Stimulated activated CD4-positive, alpha-beta T cell treated with anti-CD3 and anti-CD28 coated beads, Interleukin-1b, Interleukin-23, amount 100 ng/mL, for 48 hours (primary cell): ENCODE measurements at regions not wholly inside any gene's neighbourhood (a gene's known extent, or its start where the extent isn't known, plus 50 kb on each side); places are given as distances from the start of the nearest gene placed in this dataset.

Source experiments
- DNase-seq: peaks from one replicate; pipeline ENCODE4 v3.0.0-alpha.2; 2020

- no peak for DNase-seq
These were observed 506.0 kb upstream of the CDH6 start for GRCh38 chr5:30687461-30687860.

DNA sequence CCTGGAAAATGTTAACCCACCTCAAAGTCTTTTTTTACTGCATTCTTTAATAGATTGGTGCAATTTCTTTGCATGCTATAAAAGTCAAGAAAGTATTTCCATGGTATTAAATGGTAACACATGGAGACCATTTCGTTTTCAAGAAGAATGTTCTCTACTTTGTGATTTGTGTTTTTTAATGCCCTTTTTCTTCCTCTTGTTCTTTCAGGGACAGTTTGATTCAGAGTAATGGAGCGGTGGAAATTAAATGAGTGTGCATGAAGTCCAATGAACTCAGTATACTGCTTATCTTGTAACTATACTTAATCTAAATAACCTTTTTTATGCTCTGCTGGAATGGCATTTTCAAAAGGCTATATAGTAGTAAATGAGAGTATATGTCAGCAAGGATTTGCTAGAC lies 507.0 kb upstream of the CDH6 start:
- no peak for DNase-seq

DNA sequence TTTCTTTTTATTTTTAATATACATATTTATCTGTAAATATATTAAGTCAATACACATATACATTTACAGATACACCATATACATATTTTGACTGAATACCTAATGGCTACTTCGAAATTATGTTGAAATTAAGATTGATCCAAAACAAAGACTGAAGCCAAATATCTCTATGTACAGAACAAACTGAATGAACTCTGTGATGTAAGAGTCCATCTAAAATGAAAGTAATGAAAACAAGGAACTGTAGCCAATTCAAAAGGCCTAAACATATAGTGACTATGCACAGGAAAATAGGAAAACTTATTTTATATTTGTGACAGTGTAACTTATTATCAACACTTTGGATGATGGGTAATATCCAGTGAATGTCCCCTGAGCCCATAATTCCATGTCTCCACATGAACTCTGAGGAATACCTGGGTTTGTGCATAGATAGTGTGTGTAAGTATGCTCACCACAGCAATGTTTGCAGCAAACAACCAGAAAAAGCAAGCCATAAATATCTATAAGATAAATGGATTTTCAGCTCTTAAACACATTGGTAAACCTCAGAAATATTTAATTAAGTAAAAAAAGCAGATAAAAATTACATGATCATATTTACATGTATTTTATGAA lies 517.2 kb upstream of the CDH6 start:
- DNase-seq = no peak

GRCh38 chr5:30667293-30667692 lies 526.2 kb upstream of the CDH6 start:
- DNase-seq = no peak

DNA sequence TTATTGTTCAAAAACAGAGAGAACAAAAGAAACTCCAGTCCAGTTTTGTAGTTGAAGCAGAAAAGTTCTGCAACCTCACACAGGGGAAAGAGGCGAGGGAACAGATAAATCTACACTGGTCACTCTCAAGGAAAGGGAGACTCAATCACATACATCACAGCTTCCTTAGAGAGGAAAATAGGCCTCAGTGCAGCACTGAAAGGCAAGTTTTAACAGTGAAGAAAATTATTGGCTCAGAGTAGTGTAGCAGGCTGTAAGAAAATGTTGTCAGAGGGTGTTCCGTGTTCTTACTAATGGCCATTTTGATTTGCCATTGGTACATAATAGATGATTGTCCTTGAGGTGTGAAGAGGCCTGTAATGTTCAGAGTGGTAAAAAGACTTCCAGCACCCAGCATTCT lies 530.0 kb upstream of the CDH6 start:
- DNase-seq = no peak

DNA sequence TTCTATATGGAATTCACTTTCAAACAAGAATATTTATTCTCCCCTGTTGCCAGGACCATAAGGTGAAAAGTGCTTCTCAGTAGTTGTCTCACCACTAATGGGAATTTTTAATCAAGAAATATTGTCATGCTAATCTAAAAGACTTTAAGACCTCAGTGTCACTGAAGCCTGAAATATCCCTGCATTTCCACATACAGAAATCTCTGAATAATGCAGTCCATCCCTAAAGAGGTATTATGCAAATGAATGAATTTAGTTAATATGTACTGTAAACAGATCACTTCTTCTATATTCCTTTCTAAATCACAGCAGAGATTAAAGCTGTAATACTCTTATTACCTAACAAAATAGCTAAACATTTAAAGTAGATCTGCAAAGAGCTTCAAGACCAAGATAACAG lies 531.1 kb upstream of the CDH6 start:
- no peak for DNase-seq

DNA sequence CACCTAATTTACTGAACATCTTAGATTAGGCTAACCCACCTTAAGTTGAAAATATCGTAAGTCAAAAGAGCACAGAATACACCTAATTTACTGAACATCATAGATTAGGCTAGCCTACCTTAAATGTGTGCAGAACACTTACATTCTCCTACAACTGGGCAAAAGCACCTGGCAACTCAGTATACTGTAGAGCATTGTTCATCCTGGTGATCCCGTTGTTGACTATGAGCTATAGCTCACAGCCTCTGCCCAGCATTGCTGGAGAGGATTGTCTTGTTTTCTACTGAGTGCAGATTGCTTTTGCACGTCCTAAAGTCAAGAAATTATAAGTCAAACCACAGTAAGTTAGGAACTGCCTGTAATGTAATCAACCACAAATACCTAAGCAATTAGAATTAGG lies 531.8 kb upstream of the CDH6 start:
- DNase-seq = no peak

- DNase-seq = no peak
These were observed 534.1 kb upstream of the CDH6 start for GRCh38 chr5:30659417-30659816.

GRCh38 chr5:30650311-30650710 lies 543.2 kb upstream of the CDH6 start:
- DNase-seq = no peak

GRCh38 chr5:30638899-30639298 lies 554.6 kb upstream of the CDH6 start:
- DNase-seq = no peak

DNA sequence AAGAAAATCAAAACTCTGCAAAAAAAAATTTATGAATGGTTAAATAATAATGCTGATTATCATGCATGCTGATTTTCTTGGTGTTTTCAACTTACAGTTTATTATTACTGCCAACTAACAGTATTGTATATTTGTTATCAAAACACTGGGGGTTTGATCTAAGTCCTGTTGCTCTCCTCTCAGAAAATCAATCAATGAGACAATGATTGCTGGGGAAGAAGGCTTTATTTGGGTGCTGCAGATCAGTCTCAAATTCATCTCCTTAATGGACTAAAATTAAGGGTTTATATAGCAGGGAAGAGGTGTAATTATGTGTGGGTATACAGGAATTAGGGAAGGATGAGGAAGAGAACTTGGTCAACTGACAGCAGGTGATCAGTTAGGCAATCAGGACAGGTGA lies 565.5 kb upstream of the CDH6 start:
- DNase-seq = no peak

DNA sequence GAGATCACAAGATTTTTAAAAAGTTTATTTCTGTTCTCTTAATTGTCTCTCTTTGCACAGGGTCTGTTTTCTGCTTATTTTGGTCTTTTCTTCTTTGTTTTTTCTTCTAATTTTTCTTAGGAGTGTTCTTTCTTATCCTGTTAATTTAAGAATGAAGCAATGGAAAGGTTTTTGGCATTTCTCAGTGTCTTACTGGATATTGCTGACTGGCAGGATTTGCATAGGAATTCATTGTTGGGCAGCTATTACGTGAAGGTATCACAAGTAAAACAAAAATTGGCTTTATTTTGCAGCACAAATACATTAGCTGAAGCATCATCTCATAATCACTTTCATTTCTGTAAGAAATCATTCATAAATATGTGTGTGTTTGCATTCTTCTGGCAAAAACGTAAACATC lies 566.9 kb upstream of the CDH6 start:
- DNase-seq = no peak

DNA sequence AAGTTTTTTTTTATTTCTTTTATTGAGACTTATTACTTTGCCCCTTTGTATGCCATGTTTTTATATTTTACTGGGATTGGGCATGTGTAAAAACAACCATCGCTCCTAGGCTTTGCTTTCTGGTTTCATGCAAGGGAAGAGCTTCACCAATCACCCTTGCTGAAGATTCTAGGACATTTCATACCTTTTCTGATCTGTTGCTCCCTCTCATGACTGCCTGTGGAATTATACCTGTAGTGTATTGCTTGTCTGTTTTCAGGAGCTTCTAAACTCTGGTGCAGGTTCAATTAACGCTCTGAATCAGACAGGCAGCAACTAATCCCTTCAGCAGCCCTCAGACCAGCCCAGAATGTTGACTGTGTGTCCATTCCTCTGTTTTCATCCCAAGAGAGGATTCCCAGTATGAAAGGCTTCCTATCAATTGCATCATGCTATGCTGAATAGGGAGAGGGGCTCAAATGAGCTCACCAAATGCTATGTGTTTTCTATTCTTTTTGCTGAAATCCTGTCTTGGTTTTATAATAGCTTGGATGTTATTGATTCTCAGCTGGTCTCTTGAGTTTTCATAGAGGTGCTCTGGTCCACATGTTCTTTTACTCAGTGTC lies 572.9 kb upstream of the CDH6 start:
- no peak for DNase-seq

DNA sequence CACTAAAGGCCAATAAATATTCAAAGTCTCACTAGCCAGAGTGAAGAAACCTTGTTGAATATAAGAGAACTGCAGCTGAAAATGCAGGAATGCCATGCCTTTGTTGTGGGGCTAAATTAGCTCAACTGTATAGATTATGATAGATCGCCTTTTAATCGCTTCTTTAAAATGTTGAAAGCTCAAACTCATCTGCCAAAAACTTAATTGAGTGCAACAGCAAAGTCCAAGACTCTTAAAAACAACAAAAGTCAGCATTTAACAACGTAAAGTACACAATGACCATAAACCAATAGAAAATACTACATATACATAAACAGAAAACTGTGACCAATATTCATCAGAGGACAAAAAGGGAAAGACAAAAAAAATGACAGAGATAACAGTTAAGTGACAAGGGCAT lies 585.0 kb upstream of the CDH6 start:
- DNase-seq = no peak

- DNase-seq = no peak
These were observed 586.1 kb upstream of the CDH6 start for GRCh38 chr5:30607301-30607894.

DNA sequence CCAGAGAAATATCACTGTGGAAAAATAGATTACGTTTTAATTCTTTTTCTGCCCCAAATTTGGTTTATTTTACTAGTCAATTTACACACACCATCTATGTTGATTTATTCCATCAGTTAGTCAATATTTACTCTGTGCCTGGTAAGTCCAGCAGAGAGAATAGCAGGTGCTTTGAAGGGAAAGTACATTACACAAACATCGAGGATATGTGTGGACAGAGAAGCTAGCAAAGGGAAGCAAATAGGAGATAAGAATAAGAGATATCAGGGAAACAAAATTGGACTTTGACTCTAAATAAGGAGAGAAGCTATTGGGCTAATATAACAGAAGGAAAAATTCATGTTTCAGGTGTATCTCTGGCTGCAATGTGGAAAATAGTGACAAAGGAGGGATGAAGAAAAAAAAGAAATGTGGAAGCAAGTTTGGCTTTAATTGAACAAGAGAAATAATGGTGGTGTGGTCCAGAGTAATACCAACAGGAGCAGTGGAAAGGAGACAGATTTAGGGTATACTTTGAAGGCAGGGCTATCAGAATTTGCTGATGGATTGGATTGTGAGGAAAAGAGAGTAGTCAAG lies 587.7 kb upstream of the CDH6 start:
- DNase-seq = no peak

- no peak for DNase-seq
These were observed 588.7 kb upstream of the CDH6 start for GRCh38 chr5:30604648-30605262.

- DNase-seq = no peak
These were observed 592.6 kb upstream of the CDH6 start for GRCh38 chr5:30600892-30601291.

- DNase-seq = no peak
These were observed 596.9 kb upstream of the CDH6 start for GRCh38 chr5:30596495-30597064.

DNA sequence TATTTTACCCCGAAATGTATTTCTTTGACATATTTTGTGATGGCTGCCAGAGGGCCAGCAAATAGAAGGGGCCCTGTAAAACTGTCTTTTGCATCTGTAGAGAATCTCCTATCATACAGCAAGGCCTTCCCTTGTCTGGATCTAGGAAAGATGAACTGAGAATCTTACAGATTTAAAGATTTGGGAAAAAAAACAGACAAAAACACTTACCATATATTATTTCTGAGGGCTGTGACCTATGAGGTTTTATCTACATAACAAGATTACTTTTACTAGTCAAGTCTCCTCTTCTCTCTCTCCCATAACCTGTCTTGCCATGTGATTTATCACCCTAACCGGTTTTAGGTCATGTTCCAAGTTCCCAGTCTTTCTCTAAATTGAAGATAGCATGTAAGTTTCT lies 599.2 kb upstream of the CDH6 start:
- DNase-seq = no peak

DNA sequence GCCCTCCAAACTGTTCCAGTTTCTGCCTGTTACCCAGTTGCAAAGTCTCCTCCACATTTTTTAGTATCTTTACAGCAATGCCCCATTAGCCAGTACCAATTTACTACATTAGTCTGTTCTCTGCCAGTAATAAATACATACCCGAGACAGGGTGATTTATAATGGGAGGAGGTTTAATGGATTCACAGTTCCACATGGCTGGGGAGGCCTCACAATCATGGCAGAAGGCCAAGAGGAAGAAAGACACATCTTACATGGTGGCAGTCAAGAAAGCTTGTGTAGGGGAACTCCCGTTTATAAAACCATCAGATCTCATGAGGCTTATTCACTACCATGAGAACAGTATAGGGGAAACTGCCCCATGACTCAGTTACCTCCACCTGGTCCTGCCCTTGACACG lies 600.7 kb upstream of the CDH6 start:
- DNase-seq = no peak

- DNase-seq = no peak
These were observed 612.1 kb upstream of the CDH6 start for GRCh38 chr5:30581198-30581935.

GRCh38 chr5:30574761-30575160 lies 618.7 kb upstream of the CDH6 start:
- DNase-seq = no peak
